Mesenchymal stem cell (in vitro differentiated cells and primary cell): ENCODE measurements at regions not wholly inside any gene's neighbourhood (a gene's known extent, or its start where the extent isn't known, plus 50 kb on each side); places are given as distances from the start of the nearest gene placed in this dataset.
"Not testable (repeated sequence)": the region's sequence is repeated elsewhere in the genome, so short reads cannot be mapped to it uniquely, and the experiment has no call there.

ENCODE experiments used
- DNase-seq: peaks from one replicate; pipeline ENCODE4 v3.0.0-alpha.2; 2013
- H2AFZ ChIP-seq: one replicate; pipeline ENCODE4 v1.6.1; 2013; ENCODE audit warnings: low read depth, mild to moderate bottlenecking, control low read depth, inconsistent platforms, low read length, moderate library complexity
- H2AK5ac ChIP-seq: 2 replicates; pipeline ENCODE4 v1.6.1; 2013; ENCODE audit warnings: low read length, moderate library complexity, mild to moderate bottlenecking, inconsistent platforms; ENCODE audit not compliant: severe bottlenecking
- H2BK120ac ChIP-seq: one replicate; pipeline ENCODE4 v1.6.1; 2013; ENCODE audit warnings: low read depth, mild to moderate bottlenecking, inconsistent platforms, low read length, moderate library complexity
- H2BK12ac ChIP-seq, 2 experiments: one replicate each; pipeline ENCODE4 v1.6.1; 2013; ENCODE audit warnings: inconsistent platforms in 2 of 2, low read length in 2 of 2, mild to moderate bottlenecking in 2 of 2, moderate library complexity in 2 of 2, control low read depth in 1 of 2
- H2BK15ac ChIP-seq: one replicate; pipeline ENCODE4 v1.6.1; 2013; ENCODE audit warnings: mild to moderate bottlenecking, low read depth, inconsistent platforms; ENCODE audit not compliant: poor library complexity, severe bottlenecking
- H2BK5ac ChIP-seq: 2 replicates; pipeline ENCODE4 v1.6.1; 2013; ENCODE audit warnings: low read depth, mild to moderate bottlenecking, low read length, control low read depth, inconsistent platforms; ENCODE audit not compliant: poor library complexity, severe bottlenecking
- H3K14ac ChIP-seq, 2 experiments: one replicate each; pipeline ENCODE4 v1.6.1; 2013; ENCODE audit warnings: inconsistent platforms in 2 of 2, low read length in 2 of 2, control low read depth in 1 of 2, mild to moderate bottlenecking in 1 of 2, moderate library complexity in 1 of 2
- H3K18ac ChIP-seq, 2 experiments: one replicate each; pipeline ENCODE4 v1.6.1; 2013; ENCODE audit warnings: inconsistent platforms in 2 of 2, low read length in 2 of 2, control low read depth in 1 of 2, low read depth in 1 of 2, mild to moderate bottlenecking in 1 of 2
- H3K23ac ChIP-seq, 2 experiments: one replicate each; pipeline ENCODE4 v1.6.1; 2013; ENCODE audit warnings: inconsistent platforms in 2 of 2, low read length in 2 of 2, mild to moderate bottlenecking in 2 of 2, moderate library complexity in 2 of 2, control low read depth in 1 of 2
- H3K27ac ChIP-seq: 2 replicates; pipeline ENCODE4 v1.5.1; 2013; ENCODE audit warnings: mild to moderate bottlenecking, moderate library complexity, low read length, control low read depth, inconsistent platforms; ENCODE audit not compliant: poor library complexity, severe bottlenecking
- H3K27me3 ChIP-seq, 2 experiments: 2 replicates each; pipeline versions ENCODE4 v1.6.1 to v1.7.0; 2013; ENCODE audit warnings: low read length in 2 of 2, mild to moderate bottlenecking in 2 of 2, moderate library complexity in 2 of 2, control low read depth in 1 of 2, inconsistent platforms in 1 of 2; ENCODE audit not compliant: control insufficient read depth in 1 of 2, insufficient read depth in 1 of 2
- H3K36me3 ChIP-seq, 2 experiments: 2 replicates each; pipeline versions ENCODE4 v1.6.1 to v1.7.0; 2013; ENCODE audit warnings: low read length in 2 of 2, control low read depth in 1 of 2, inconsistent platforms in 1 of 2, low read depth in 1 of 2, mild to moderate bottlenecking in 1 of 2; ENCODE audit not compliant: insufficient read depth in 2 of 2, control insufficient read depth in 1 of 2
- H3K4ac ChIP-seq, 2 experiments: one replicate each; pipeline ENCODE4 v1.6.1; 2013; ENCODE audit warnings: inconsistent platforms in 2 of 2, low read length in 2 of 2, mild to moderate bottlenecking in 2 of 2, moderate library complexity in 2 of 2, control low read depth in 1 of 2, low read depth in 1 of 2
- H3K4me1 ChIP-seq: 2 replicates; pipeline ENCODE4 v1.6.1; 2013; ENCODE audit warnings: low read depth, low read length, control low read depth; ENCODE audit not compliant: control insufficient read depth, insufficient read depth
- H3K4me2 ChIP-seq: 2 replicates; pipeline ENCODE4 v1.6.1; 2013; ENCODE audit warnings: low read length, mild to moderate bottlenecking, inconsistent platforms; ENCODE audit not compliant: poor library complexity, severe bottlenecking
- H3K4me3 ChIP-seq, 2 experiments: 2 replicates each; pipeline versions ENCODE4 v1.5.1 to v1.7.0; 2013; ENCODE audit warnings: low read length in 2 of 2, mild to moderate bottlenecking in 2 of 2, control low read depth in 1 of 2, low read depth in 1 of 2; ENCODE audit not compliant: insufficient read depth in 1 of 2
- H3K79me1 ChIP-seq: replicated peaks from 2 replicates; pipeline ENCODE4 v1.6.1; 2013; ENCODE audit warnings: mild to moderate bottlenecking, control low read depth, low read length, inconsistent platforms; ENCODE audit not compliant: poor library complexity, severe bottlenecking
- H3K9ac ChIP-seq: 2 replicates; pipeline ENCODE4 v1.7.0; 2013; ENCODE audit warnings: mild to moderate bottlenecking, low read length, moderate library complexity
- H3K9me3 ChIP-seq: 2 replicates; pipeline ENCODE4 v1.7.0; 2013; ENCODE audit warnings: mild to moderate bottlenecking, low read length; ENCODE audit not compliant: control insufficient read depth
- H4K8ac ChIP-seq: one replicate; pipeline ENCODE4 v1.6.1; 2013; ENCODE audit warnings: inconsistent platforms, mild to moderate bottlenecking, low read length, moderate library complexity
- H4K91ac ChIP-seq: one replicate; pipeline ENCODE4 v1.6.1; 2013; ENCODE audit warnings: mild to moderate bottlenecking, low read length, inconsistent platforms
- WGBS: methylation state at CpG from one replicate; pipeline ENCODE4 v1.1.7; 2013; ENCODE audit warnings: mixed read lengths; 5-methylcytosine and 5-hydroxymethylcytosine counted together

GRCh38 chr7:42722198-42722597 lies 189.7 kb downstream of the C7orf25 start:
- no peak overlapping the region for H3K18ac ChIP-seq
- H3K23ac ChIP-seq: no peak overlapping the region
- H2BK15ac ChIP-seq: no peak overlapping the region
- no peak for DNase-seq
- H2AK5ac ChIP-seq: no peak overlapping the region
- no peaks in the 10 kb centered on the region for H3K9me3 ChIP-seq
- H2AFZ ChIP-seq: no peak overlapping the region
- no peak overlapping the region for H3K27ac ChIP-seq
- no peak overlapping the region for H4K8ac ChIP-seq
- H3K9ac ChIP-seq: no peak overlapping the region
- no peaks in the 10 kb centered on the region for H3K36me3 ChIP-seq
- no peak overlapping the region for H4K91ac ChIP-seq
- no peak overlapping the region for H3K14ac ChIP-seq
- peaks cover 0 to 28% of the 10 kb centered on the region in 2 experiments for H3K27me3 ChIP-seq
- no peak overlapping the region for H2BK5ac ChIP-seq
- H3K4me3 ChIP-seq: no peak overlapping the region
- no peak overlapping the region for H3K4ac ChIP-seq
- H2BK120ac ChIP-seq: no peak overlapping the region
- H3K79me1 ChIP-seq: no peaks in the 10 kb centered on the region
- H3K4me1 ChIP-seq: no peaks in the 10 kb centered on the region
- no peak overlapping the region for H3K4me2 ChIP-seq
- no peak overlapping the region for H2BK12ac ChIP-seq

DNA sequence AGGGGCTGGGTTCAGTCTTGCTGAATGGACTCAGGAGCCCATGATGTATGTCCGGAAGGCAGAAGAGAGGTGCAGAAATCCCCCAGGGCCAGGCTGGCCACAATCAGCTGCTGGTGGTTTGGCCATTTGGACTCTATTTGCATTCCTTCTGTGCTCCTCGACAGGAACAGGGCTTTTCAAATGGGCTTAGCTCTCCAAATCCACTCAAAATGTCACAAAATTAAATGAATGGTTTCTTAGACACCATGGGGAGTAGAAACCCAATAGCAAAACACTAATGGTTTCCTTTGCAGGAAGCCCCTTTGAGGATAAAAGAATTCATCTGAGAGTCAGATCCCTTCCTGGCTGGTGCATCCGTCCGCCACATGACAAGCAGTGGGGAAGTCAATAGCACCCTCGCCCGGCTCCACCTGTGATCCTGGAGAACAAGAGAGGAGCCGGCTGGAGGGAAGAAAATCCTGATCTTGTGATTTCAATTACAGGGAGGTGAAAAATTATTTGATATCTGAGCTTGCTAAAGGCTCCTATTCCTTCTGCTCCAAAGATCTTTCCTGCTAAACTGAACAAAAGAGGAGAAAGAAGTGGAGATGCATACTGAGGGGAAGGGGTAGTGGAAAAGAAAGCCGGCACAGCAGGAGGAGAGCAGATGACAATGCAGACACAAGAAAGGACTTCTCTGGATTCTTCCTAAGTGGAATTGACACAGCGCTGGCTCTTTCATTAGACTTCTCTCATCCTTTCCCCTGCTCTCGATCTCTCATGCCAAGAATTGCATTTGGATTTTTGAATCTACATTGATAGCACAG lies 190.7 kb downstream of the C7orf25 start:
- Histone ChIP-seq H3K27me3 (peaks cover 0 to 28% of the 10 kb centered on the region in 2 experiments), H3K18ac (no peak overlapping the region)

GRCh38 chr7:42720012-42720411 lies 191.9 kb downstream of the C7orf25 start:
- Histone ChIP-seq H3K27ac (no peak overlapping the region), H4K8ac (no peak overlapping the region), H4K91ac (no peak overlapping the region), H2BK12ac (no peak overlapping the region), H2BK120ac (no peak overlapping the region), H3K79me1 (no peaks in the 10 kb centered on the region), H3K36me3 (no peaks in the 10 kb centered on the region), H3K23ac (no peak overlapping the region), H3K9me3 (no peaks in the 10 kb centered on the region), H2BK5ac (no peak overlapping the region), H3K4me2 (no peak overlapping the region), H3K4me3 (no peak overlapping the region), H2BK15ac (no peak overlapping the region), H2AK5ac (no peak overlapping the region), H3K9ac (no peak overlapping the region), H2AFZ (no peak overlapping the region), H3K18ac (no peak overlapping the region), H3K14ac (no peak overlapping the region), H3K27me3 (peaks cover 0 to 23% of the 10 kb centered on the region in 2 experiments), H3K4ac (no peak overlapping the region), H3K4me1 (no peaks in the 10 kb centered on the region)
- no peak for DNase-seq

More for the DNA sequence above, 190.7 kb downstream of the C7orf25 start:
- H3K36me3 ChIP-seq: no peaks in the 10 kb centered on the region
- H3K79me1 ChIP-seq: no peaks in the 10 kb centered on the region
- no peak overlapping the region for H4K91ac ChIP-seq
- H3K27ac ChIP-seq: no peak overlapping the region
- H3K4me2 ChIP-seq: no peak overlapping the region
- no peak overlapping the region for H3K23ac ChIP-seq
- WGBS: 69% methylated on average over 9 of the region's 10 CpGs
- H3K14ac ChIP-seq: no peak overlapping the region
- H2AK5ac ChIP-seq: no peak overlapping the region
- no peak overlapping the region for H2BK5ac ChIP-seq
- H3K4me1 ChIP-seq: no peaks in the 10 kb centered on the region
- H2AFZ ChIP-seq: no peak overlapping the region
- H3K9ac ChIP-seq: no peak overlapping the region
- H3K9me3 ChIP-seq: no peaks in the 10 kb centered on the region
- H2BK15ac ChIP-seq: no peak overlapping the region
- peak; percentile 23 for DNase-seq
- H2BK12ac ChIP-seq: no peak overlapping the region
- H3K4ac ChIP-seq: no peak overlapping the region
- no peak overlapping the region for H4K8ac ChIP-seq
- H2BK120ac ChIP-seq: no peak overlapping the region
- no peak overlapping the region for H3K4me3 ChIP-seq

- DNase-seq, H3K79me1 ChIP-seq, H3K9ac ChIP-seq, H3K14ac ChIP-seq, H2AFZ ChIP-seq, H2BK15ac ChIP-seq, H3K18ac ChIP-seq, H4K91ac ChIP-seq, H3K4me1 ChIP-seq, H4K8ac ChIP-seq, H3K9me3 ChIP-seq, H3K23ac ChIP-seq, H3K4me2 ChIP-seq, H2AK5ac ChIP-seq, H2BK120ac ChIP-seq, H3K36me3 ChIP-seq, H3K4me3 ChIP-seq, H2BK12ac ChIP-seq, H3K27ac ChIP-seq, H2BK5ac ChIP-seq, H3K4ac ChIP-seq: not testable (repeated sequence)
- H3K27me3 ChIP-seq: peaks cover 0 to 23% of the 10 kb centered on the region in 2 experiments
- WGBS: 94% methylated on average over 2 of the region's 2 CpGs
Observed at GRCh38 chr7:42718466-42718865, 193.4 kb downstream of the C7orf25 start.
